ENCODE measurements at regions not wholly inside any gene's neighbourhood (a gene's known extent, or its start where the extent isn't known, plus 50 kb on each side); places are given as distances from the start of the nearest gene placed in this dataset.
"Not testable (repeated sequence)": the region's sequence is repeated elsewhere in the genome, so short reads cannot be mapped to it uniquely, and the experiment has no call there.

DNA sequence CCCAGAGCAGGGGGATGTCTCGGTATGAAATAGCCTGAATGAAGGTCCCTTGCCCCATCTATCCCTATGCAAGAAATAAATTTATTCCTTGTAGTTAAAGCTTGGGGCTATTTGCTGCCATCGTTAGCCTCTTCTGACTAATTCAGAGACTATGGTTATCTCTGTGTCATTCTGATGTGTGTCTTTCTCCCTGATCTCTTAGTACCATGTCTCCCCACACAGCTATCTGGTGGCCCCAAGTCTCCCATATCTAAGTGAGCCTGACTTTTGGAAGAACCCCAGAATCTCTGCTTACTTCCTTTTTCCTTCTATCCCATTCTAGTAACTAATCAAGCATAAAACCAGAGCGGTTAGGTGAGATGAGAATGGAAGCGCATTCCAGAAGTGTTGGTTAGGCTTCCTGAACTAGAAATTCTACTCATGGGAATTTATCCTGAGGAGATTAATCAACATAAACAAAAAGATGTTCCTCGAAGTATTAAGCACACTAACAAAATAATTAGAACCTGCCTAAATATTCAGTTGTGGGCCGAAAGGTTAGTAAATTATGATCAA, 71.4 kb upstream of the BMAL1 start:
- H3K4me1 Mint-ChIP-seq (ENCODE audit: low read depth) = peaks cover 45% of the 10 kb centered on the region
- no peaks in the 10 kb centered on the region for H3K36me3 Mint-ChIP-seq
- no peak for DNase-seq
- H3K4me3 Mint-ChIP-seq = no peak overlapping the region
- no peak overlapping the region for H3K27ac Mint-ChIP-seq
- CTCF ChIA-PET = interaction anchor here (1.5 to 6.4 kb wide), 4 partner anchors 10 to 129 kb away, joined by 5 to 42 read pairs (median 9); no protein-coding TSS in a partner anchor
- H3K9me3 Mint-ChIP-seq = no peaks in the 10 kb centered on the region
- no peaks in the 10 kb centered on the region for H3K27me3 Mint-ChIP-seq
- POLR2A ChIA-PET = no interaction called here
- intact Hi-C loops (cut with micrococcal nuclease) = loop anchor here (10.0 kb wide), 1 partner anchor 531 kb away; the partner anchor contains the start of gene TEAD1

DNA sequence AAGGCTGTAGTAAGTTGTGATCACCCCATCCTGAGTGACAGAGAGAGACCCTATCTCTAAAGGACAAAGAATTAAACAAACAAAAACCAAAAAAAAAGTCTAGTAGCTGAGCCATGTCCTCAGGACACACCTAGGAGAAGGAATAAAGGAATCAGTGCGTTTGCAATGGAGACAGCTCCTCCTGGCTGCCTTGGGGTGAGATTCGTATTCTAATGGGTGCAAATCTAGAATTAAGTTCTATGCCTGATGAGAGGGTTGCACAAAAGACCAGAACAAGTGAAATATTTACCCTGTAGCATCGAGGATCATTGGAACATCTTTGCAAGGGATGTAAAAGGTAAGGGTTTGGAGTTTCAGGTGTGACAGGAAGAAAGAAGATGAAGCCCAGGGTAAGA, 70.3 kb upstream of the BMAL1 start:
- Mint-ChIP-seq H3K4me3 (peak overlapping the region; percentile 63), H3K27me3 (no peaks in the 10 kb centered on the region), H3K27ac (no peak overlapping the region), H3K4me1 (ENCODE audit: low read depth) (peaks cover 45% of the 10 kb centered on the region), H3K9me3 (no peaks in the 10 kb centered on the region), H3K36me3 (no peaks in the 10 kb centered on the region)
- POLR2A ChIA-PET = no interaction called here
- DNase-seq = no peak
- intact Hi-C loops (cut with micrococcal nuclease) = loop anchor here (10.0 kb wide), 1 partner anchor 532 kb away; the partner anchor contains the start of gene TEAD1
- CTCF ChIA-PET = interaction anchor here (0.9 to 6.4 kb wide), 5 partner anchors 24 to 247 kb away, joined by 3 to 42 read pairs (median 10); no protein-coding TSS in a partner anchor

DNA sequence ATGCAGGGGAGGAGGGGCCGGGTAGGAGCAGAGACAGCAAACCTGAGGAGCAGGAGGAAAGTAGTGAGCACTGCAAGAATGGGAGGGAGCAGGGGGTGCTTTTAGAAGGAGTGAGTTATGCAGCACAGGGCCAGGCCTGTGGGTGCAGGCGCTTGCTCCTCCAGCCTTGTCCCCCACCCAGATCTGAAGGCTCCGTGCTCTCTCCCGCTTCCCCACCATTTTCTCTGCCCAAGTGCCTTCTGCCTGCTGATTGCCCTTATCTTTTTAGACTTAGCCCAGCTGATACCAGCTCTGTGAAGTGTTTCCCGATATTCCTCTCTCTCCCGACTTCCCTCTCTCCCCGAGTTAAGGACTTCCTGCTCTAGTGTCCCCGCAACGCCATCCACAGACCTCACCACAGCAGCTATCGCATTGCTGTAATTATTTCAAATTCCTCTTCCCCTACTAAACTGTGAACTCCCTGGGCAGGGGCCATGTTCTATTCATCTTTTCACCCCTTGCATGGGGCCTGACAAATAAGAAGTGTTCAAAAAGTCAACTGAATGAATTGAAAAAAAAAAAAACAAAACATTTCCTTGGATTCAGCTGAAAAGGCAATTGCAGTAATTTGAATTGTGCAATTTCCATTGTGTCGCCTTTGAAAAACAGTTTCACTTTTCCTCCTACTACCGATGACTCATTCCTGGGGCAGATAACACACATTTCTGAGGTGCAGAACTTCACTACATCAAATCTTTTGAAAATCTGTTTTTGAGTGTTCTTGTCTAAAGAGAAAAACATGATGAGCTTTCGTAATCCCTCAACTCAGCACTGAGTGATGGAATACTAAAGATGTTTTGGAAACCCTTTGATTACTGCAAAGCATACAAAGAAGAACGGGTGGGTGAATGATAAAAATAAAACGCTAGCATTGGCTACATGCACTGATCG, 69.7 kb upstream of the BMAL1 start:
- Mint-ChIP-seq H3K4me3 (peak overlapping the region; percentile 63), H3K36me3 (no peaks in the 10 kb centered on the region), H3K27ac (peak overlapping the region; percentile 61), H3K9me3 (no peaks in the 10 kb centered on the region), H3K27me3 (no peaks in the 10 kb centered on the region), H3K4me1 (ENCODE audit: low read depth) (peaks cover 45% of the 10 kb centered on the region)
- peak; percentile 32 for DNase-seq
- POLR2A ChIA-PET = interaction anchor here (0.6 to 1.4 kb wide), 2 partner anchors 79 to 490 kb away, joined by 3 to 4 read pairs; no protein-coding TSS in a partner anchor
- intact Hi-C loops (cut with micrococcal nuclease) = loop anchor here (1.0 to 10.0 kb wide), 7 partner anchors 25 to 533 kb away; partner anchors contain the start of genes BMAL1, BTBD10, FAR1 and TEAD1
- CTCF ChIA-PET = interaction anchor here (1.0 to 6.4 kb wide), 6 partner anchors 25 to 247 kb away, joined by 3 to 42 read pairs (median 10); no protein-coding TSS in a partner anchor

DNA sequence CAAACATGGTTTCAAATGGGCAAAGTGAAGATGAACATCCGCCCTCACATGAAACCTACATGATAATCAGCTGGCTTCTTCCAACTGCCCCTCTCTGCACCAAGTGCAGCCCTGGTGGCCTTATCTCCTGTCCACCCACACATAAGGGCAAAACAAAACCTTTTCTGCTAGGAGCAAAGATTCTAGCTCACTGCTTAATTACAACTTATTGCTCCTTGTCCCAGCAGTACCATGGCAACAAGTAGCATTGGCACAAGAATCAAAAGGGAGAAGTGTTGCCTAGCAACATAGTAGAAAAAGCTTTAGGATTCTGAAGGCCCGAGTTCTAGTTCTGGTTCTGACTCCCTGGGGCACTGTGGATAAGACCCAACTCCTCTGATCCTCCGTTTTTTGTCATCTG, 68.7 kb upstream of the BMAL1 start:
- no peak overlapping the region for H3K27ac Mint-ChIP-seq
- ChIA-PET CTCF (interaction anchor here (0.7 to 6.4 kb wide), 9 partner anchors 26 to 176 kb away, joined by 3 to 42 read pairs (median 11); no protein-coding TSS in a partner anchor), POLR2A (interaction anchor here (0.6 to 1.4 kb wide), 2 partner anchors 78 to 491 kb away, joined by 3 to 4 read pairs; no protein-coding TSS in a partner anchor)
- peaks cover 45% of the 10 kb centered on the region for H3K4me1 Mint-ChIP-seq (ENCODE audit: low read depth)
- DNase-seq = no peak
- no peaks in the 10 kb centered on the region for H3K36me3 Mint-ChIP-seq
- H3K9me3 Mint-ChIP-seq = no peaks in the 10 kb centered on the region
- H3K4me3 Mint-ChIP-seq = no peak overlapping the region
- intact Hi-C loops (cut with micrococcal nuclease) = loop anchor here (1.0 to 10.0 kb wide), 7 partner anchors 26 to 534 kb away; partner anchors contain the start of genes BMAL1, BTBD10, FAR1 and TEAD1
- no peaks in the 10 kb centered on the region for H3K27me3 Mint-ChIP-seq

DNA sequence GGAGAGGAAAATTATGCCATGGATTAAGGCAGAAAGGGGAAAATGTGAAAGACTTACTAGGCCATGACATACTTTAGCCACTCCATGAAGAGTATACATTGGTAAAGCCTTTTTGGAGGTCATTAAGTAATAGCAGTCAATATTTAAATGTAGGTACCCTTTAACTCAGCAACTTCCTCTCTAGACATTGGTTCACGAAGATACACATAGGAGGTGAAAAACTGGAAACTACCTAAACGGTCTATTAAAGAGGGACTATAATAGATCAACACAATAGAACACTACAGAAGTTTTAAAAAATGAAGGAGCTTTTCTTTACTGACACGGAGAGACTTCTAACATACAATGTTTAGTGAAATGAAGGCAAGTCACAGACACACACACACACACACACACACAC, 68.2 kb upstream of the BMAL1 start:
- Mint-ChIP-seq H3K27me3 (no peaks in the 10 kb centered on the region), H3K4me3 (no peak overlapping the region), H3K4me1 (ENCODE audit: low read depth) (peaks cover 45% of the 10 kb centered on the region), H3K27ac (no peak overlapping the region), H3K9me3 (no peaks in the 10 kb centered on the region), H3K36me3 (no peaks in the 10 kb centered on the region)
- ChIA-PET CTCF (interaction anchor here (0.9 to 6.4 kb wide), 11 partner anchors 23 to 176 kb away, joined by 3 to 42 read pairs (median 7); no protein-coding TSS in a partner anchor), POLR2A (interaction anchor here (1.4 kb wide), 1 partner anchor 78 kb away, joined by 4 read pairs; no protein-coding TSS in a partner anchor)
- DNase-seq = no peak
- intact Hi-C loops (cut with micrococcal nuclease) = loop anchor here (2.0 to 10.0 kb wide), 5 partner anchors 67 to 535 kb away; partner anchors contain the start of genes BMAL1, BTBD10, FAR1 and TEAD1

DNA sequence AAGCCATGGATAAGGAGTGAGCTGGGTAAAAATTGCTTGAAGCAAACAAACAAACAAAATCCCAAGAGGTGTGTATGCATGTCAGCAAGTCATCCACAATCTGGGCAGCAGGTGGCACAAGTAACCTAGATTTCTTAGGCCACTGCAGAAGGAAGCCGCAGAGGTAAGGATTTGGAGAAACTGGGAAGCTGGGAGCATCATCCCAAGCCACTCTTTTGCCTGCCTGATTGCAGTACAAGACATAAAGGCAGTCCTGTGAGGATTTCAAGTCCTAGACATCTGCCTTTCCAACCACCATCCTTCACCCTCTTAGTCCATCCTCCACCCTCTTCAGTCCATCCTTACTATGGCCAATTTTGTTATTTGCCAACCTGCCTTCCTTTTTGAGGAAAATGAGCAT, 67.2 kb upstream of the BMAL1 start:
- H3K4me1 Mint-ChIP-seq (ENCODE audit: low read depth) = peaks cover 40% of the 10 kb centered on the region
- intact Hi-C loops (cut with micrococcal nuclease) = loop anchor here (1.0 to 2.0 kb wide), 2 partner anchors 28 to 134 kb away; no protein-coding TSS in a partner anchor
- DNase-seq = peak; percentile 46
- POLR2A ChIA-PET = no interaction called here
- no peak overlapping the region for H3K27ac Mint-ChIP-seq
- CTCF ChIA-PET = interaction anchor here (0.6 to 6.4 kb wide), 16 partner anchors 15 to 246 kb away, joined by 3 to 42 read pairs (median 6); no protein-coding TSS in a partner anchor
- no peaks in the 10 kb centered on the region for H3K9me3 Mint-ChIP-seq
- H3K4me3 Mint-ChIP-seq = no peak overlapping the region
- H3K27me3 Mint-ChIP-seq = no peaks in the 10 kb centered on the region
- no peaks in the 10 kb centered on the region for H3K36me3 Mint-ChIP-seq

DNA sequence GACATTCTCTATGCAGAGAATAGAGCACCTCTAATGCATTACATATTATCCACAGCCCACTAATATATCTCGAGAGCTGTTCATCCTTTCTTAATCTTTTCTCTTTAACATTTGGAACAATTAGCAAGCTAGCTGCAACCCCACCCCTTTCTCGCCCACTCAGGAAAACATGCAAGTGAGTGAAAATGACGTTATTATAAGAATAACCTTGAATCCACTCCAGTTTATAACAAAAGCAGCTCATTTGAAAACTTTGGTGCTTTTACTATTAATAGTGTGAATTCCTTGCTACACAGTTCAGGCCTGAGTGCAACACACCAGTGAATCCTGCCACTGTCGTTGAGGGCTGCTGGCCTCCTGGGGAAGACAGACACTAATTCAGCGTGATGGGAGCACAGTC, 63.3 kb upstream of the BMAL1 start:
- Mint-ChIP-seq H3K4me1 (ENCODE audit: low read depth) (peaks cover 9% of the 10 kb centered on the region), H3K27me3 (no peaks in the 10 kb centered on the region), H3K9me3 (no peaks in the 10 kb centered on the region), H3K36me3 (no peaks in the 10 kb centered on the region), H3K27ac (no peak overlapping the region), H3K4me3 (no peak overlapping the region)
- DNase-seq = no peak
- CTCF ChIA-PET = interaction anchor here (0.9 to 1.2 kb wide), 3 partner anchors 24 to 129 kb away, joined by 3 to 5 read pairs (median 3); no protein-coding TSS in a partner anchor
- POLR2A ChIA-PET = no interaction called here
- intact Hi-C loops (cut with micrococcal nuclease) = no loop called here

DNA sequence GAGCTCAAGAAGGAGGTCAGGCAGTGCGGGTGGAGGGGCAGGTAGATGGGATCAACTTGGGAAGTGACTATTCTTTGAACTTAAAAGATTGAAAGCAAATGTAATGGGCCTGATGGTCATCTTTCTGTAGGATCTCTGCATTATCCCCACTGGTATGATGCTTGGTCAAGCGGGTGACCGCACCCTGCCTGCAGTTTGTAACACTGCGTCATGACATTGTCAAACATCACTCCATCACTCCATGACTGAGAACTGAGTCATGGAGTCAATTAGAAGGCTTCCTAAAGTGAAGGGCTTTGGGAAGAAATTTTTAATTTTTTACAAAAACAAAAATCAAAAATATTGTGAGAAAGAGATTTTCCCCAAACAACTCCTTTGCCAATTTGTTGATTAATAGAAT, 62.4 kb upstream of the BMAL1 start:
- Mint-ChIP-seq H3K36me3 (no peaks in the 10 kb centered on the region), H3K4me3 (no peak overlapping the region), H3K4me1 (ENCODE audit: low read depth) (peaks cover 3% of the 10 kb centered on the region), H3K9me3 (no peaks in the 10 kb centered on the region), H3K27me3 (no peaks in the 10 kb centered on the region), H3K27ac (no peak overlapping the region)
- intact Hi-C loops (cut with micrococcal nuclease) = no loop called here
- POLR2A ChIA-PET = no interaction called here
- CTCF ChIA-PET = interaction anchor here (0.7 to 1.2 kb wide), 2 partner anchors 23 to 31 kb away, joined by 3 to 5 read pairs; no protein-coding TSS in a partner anchor
- no peak for DNase-seq

DNA sequence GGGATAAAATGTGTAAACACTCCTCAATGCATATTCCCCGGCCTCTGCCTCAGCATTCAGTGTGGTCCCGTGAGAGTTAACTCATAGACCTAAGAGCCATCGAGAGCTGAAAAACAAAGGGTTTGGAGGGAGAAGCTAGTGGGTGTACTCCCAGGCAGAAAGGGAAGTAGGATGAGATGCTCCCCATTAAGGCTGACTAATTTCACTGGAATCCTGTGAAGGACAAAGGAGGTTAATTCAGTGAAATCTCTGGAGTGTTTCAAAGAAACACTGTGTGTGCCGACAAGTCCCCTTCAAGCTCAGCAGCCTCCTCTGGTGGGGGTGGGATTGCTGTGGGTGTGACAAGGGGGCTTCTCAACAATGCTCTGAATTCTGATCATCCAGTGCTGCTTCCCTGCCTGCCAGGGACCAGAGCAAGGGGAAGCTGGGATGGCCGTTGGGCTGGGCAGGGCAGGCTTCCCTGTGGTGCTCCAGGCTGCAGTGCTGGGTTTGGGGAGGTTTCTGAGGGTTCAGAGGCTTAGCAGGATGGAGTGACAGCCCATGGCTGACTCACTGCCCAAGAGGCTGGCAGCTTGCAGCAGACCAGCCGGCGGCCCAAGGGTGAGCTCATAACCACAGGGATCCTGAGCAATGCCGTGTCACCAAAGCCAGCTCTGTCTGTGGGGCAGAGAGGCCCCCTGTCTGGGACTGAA, 61.4 kb upstream of the BMAL1 start:
- CTCF ChIA-PET = interaction anchor here (1.0 to 2.1 kb wide), 4 partner anchors 18 to 120 kb away, joined by 3 to 8 read pairs (median 3); no protein-coding TSS in a partner anchor
- Mint-ChIP-seq H3K27me3 (no peaks in the 10 kb centered on the region), H3K27ac (no peak overlapping the region), H3K36me3 (no peaks in the 10 kb centered on the region), H3K9me3 (no peaks in the 10 kb centered on the region), H3K4me3 (no peak overlapping the region), H3K4me1 (ENCODE audit: low read depth) (peaks cover 3% of the 10 kb centered on the region)
- POLR2A ChIA-PET = no interaction called here
- peak; percentile 75 for DNase-seq
- intact Hi-C loops (cut with micrococcal nuclease) = no loop called here

DNA sequence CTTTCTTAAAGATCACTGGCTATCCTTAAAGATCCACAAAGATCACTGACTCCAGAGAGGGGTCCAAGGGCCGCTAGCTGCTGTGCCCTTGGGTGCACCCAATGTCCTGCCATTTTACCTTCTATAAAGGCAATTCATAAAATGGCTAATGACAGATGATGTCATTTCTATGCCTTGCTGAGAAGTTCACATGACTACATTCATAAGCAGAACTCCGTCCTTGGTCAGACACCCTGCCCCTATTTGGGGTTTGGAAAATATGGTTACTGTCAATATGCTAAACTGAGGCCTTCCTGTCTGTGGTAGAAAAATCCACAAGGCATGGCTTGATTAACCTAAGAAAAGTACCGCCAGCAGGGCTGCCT, 60.9 kb upstream of the BMAL1 start:
- no peak overlapping the region for H3K4me3 Mint-ChIP-seq

DNA sequence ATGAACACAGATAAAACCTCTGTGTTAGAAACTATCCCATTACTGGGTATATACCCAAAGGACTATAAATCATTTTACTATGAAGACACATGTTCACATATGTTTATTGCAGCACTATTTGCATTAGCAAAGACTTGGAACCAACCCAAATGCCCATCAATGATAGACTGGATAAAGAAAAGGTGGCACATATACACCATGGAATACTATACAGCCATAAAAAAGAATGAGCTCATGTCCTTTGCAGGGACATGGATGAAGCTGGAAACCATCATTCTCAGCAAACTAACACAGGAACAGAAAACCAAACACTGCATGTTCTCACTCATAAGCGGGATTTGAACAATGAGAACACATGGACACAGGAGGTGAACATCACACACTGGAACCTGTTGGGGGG, 58.9 kb upstream of the BMAL1 start:
- H3K36me3 Mint-ChIP-seq; intact Hi-C loops (cut with micrococcal nuclease); H3K27ac Mint-ChIP-seq; POLR2A ChIA-PET; H3K9me3 Mint-ChIP-seq; H3K27me3 Mint-ChIP-seq; DNase-seq; H3K4me1 Mint-ChIP-seq (ENCODE audit: low read depth); H3K4me3 Mint-ChIP-seq: not testable (repeated sequence)
- CTCF ChIA-PET = interaction anchor here (0.6 kb wide), 1 partner anchor 276 kb away, joined by 3 read pairs; no protein-coding TSS in a partner anchor

More for the DNA sequence above, 60.9 kb upstream of the BMAL1 start:
- CTCF ChIA-PET = interaction anchor here (1.0 to 2.1 kb wide), 4 partner anchors 18 to 119 kb away, joined by 3 to 8 read pairs (median 3); no protein-coding TSS in a partner anchor
- Mint-ChIP-seq H3K27ac (no peak overlapping the region), H3K9me3 (no peaks in the 10 kb centered on the region), H3K36me3 (no peaks in the 10 kb centered on the region), H3K27me3 (no peaks in the 10 kb centered on the region), H3K4me1 (ENCODE audit: low read depth) (peaks cover 3% of the 10 kb centered on the region)
- no peak for DNase-seq
- POLR2A ChIA-PET = no interaction called here
- intact Hi-C loops (cut with micrococcal nuclease) = no loop called here

Data from activated CD4-positive, alpha-beta memory T cell treated with anti-CD3 and anti-CD28 coated beads for 36 hours (primary cell).